Stimulated activated naive CD8-positive, alpha-beta T cell treated with anti-CD3 and anti-CD28 coated beads, Interleukin-15, Interleukin-2, amounts not matched to agents 100 ng/mL and 50 ng/mL, for 24 hours (primary cell): ENCODE measurements at regions not wholly inside any gene's neighbourhood (a gene's known extent, or its start where the extent isn't known, plus 50 kb on each side); places are given as distances from the start of the nearest gene placed in this dataset.

Source experiments
- H3K27ac Mint-ChIP-seq: one replicate; pipeline ENCODE4 v1.8.0; 2021; ENCODE audit warnings: mild to moderate bottlenecking, mixed read lengths
- H3K27me3 Mint-ChIP-seq: one replicate; pipeline ENCODE4 v1.8.0; 2021; ENCODE audit warnings: mixed read lengths
- H3K36me3 Mint-ChIP-seq: one replicate; pipeline ENCODE4 v1.8.0; 2021; ENCODE audit warnings: low read depth, mixed read lengths
- H3K4me1 Mint-ChIP-seq: one replicate; pipeline ENCODE4 v1.8.0; 2021; ENCODE audit warnings: low read depth, mixed read lengths
- H3K4me3 Mint-ChIP-seq: one replicate; pipeline ENCODE4 v1.8.0; 2021; ENCODE audit warnings: mild to moderate bottlenecking, mixed read lengths
- H3K9me3 Mint-ChIP-seq: one replicate; pipeline ENCODE4 v1.8.0; 2021; ENCODE audit warnings: mixed read lengths

- Mint-ChIP-seq H3K27me3 (no peaks in the 10 kb centered on the region), H3K9me3 (peaks cover 13% of the 10 kb centered on the region), H3K27ac (no peak overlapping the region), H3K36me3 (no peaks in the 10 kb centered on the region), H3K4me1 (no peaks in the 10 kb centered on the region), H3K4me3 (no peak overlapping the region)
These were observed 699.3 kb downstream of the RNF144B start for GRCh38 chr6:19086480-19086879.

GRCh38 chr6:19087296-19087695 lies 700.1 kb downstream of the RNF144B start:
- H3K36me3 Mint-ChIP-seq: no peaks in the 10 kb centered on the region
- no peak overlapping the region for H3K27ac Mint-ChIP-seq
- H3K4me1 Mint-ChIP-seq: no peaks in the 10 kb centered on the region
- H3K27me3 Mint-ChIP-seq: no peaks in the 10 kb centered on the region
- H3K4me3 Mint-ChIP-seq: no peak overlapping the region
- H3K9me3 Mint-ChIP-seq: peaks cover 15% of the 10 kb centered on the region

GRCh38 chr6:19087897-19088296 lies 700.7 kb downstream of the RNF144B start:
- no peaks in the 10 kb centered on the region for H3K36me3 Mint-ChIP-seq
- no peak overlapping the region for H3K4me3 Mint-ChIP-seq
- no peaks in the 10 kb centered on the region for H3K27me3 Mint-ChIP-seq
- H3K9me3 Mint-ChIP-seq: peaks cover 17% of the 10 kb centered on the region
- H3K4me1 Mint-ChIP-seq: no peaks in the 10 kb centered on the region
- no peak overlapping the region for H3K27ac Mint-ChIP-seq

GRCh38 chr6:19100752-19101151 lies 713.6 kb downstream of the RNF144B start:
- H3K36me3 Mint-ChIP-seq: no peaks in the 10 kb centered on the region
- H3K27me3 Mint-ChIP-seq: no peaks in the 10 kb centered on the region
- no peak overlapping the region for H3K4me3 Mint-ChIP-seq
- H3K27ac Mint-ChIP-seq: no peak overlapping the region
- H3K9me3 Mint-ChIP-seq: no peaks in the 10 kb centered on the region
- H3K4me1 Mint-ChIP-seq: no peaks in the 10 kb centered on the region

- Mint-ChIP-seq H3K27ac (no peak overlapping the region), H3K27me3 (no peaks in the 10 kb centered on the region), H3K4me3 (no peak overlapping the region), H3K36me3 (no peaks in the 10 kb centered on the region), H3K4me1 (no peaks in the 10 kb centered on the region), H3K9me3 (peaks cover 7% of the 10 kb centered on the region)
These were observed 715.8 kb downstream of the RNF144B start for GRCh38 chr6:19102936-19103335.

- H3K27ac Mint-ChIP-seq: no peak overlapping the region
- no peaks in the 10 kb centered on the region for H3K27me3 Mint-ChIP-seq
- peaks cover 18% of the 10 kb centered on the region for H3K9me3 Mint-ChIP-seq
- no peaks in the 10 kb centered on the region for H3K36me3 Mint-ChIP-seq
- no peak overlapping the region for H3K4me3 Mint-ChIP-seq
- no peaks in the 10 kb centered on the region for H3K4me1 Mint-ChIP-seq
These were observed 720.3 kb downstream of the RNF144B start for GRCh38 chr6:19107468-19107867.

GRCh38 chr6:19121521-19121920 lies 715.6 kb upstream of the ID4 start:
- Mint-ChIP-seq H3K4me3 (no peak overlapping the region), H3K9me3 (peaks cover 15% of the 10 kb centered on the region), H3K4me1 (no peaks in the 10 kb centered on the region), H3K27ac (no peak overlapping the region), H3K36me3 (no peaks in the 10 kb centered on the region), H3K27me3 (no peaks in the 10 kb centered on the region)

GRCh38 chr6:19127081-19127480 lies 710.1 kb upstream of the ID4 start:
- Mint-ChIP-seq H3K9me3 (peaks cover 13% of the 10 kb centered on the region), H3K36me3 (no peaks in the 10 kb centered on the region), H3K27me3 (no peaks in the 10 kb centered on the region), H3K4me3 (no peak overlapping the region), H3K27ac (no peak overlapping the region), H3K4me1 (no peaks in the 10 kb centered on the region)

GRCh38 chr6:19128701-19129100 lies 708.5 kb upstream of the ID4 start:
- Mint-ChIP-seq H3K36me3 (no peaks in the 10 kb centered on the region), H3K27me3 (no peaks in the 10 kb centered on the region), H3K4me3 (no peak overlapping the region), H3K9me3 (peaks cover 13% of the 10 kb centered on the region), H3K4me1 (no peaks in the 10 kb centered on the region), H3K27ac (no peak overlapping the region)

- H3K4me1 Mint-ChIP-seq: no peaks in the 10 kb centered on the region
These were observed 701.5 kb upstream of the ID4 start for GRCh38 chr6:19135706-19136105.

GRCh38 chr6:19137505-19137904 lies 699.7 kb upstream of the ID4 start:
- H3K9me3 Mint-ChIP-seq: peaks cover 3% of the 10 kb centered on the region
- no peak overlapping the region for H3K27ac Mint-ChIP-seq
- no peak overlapping the region for H3K4me3 Mint-ChIP-seq
- H3K4me1 Mint-ChIP-seq: no peaks in the 10 kb centered on the region
- no peaks in the 10 kb centered on the region for H3K36me3 Mint-ChIP-seq
- H3K27me3 Mint-ChIP-seq: no peaks in the 10 kb centered on the region

More at GRCh38 chr6:19135706-19136105, 701.5 kb upstream of the ID4 start:
- peaks cover 3% of the 10 kb centered on the region for H3K9me3 Mint-ChIP-seq
- H3K36me3 Mint-ChIP-seq: no peaks in the 10 kb centered on the region
- H3K27me3 Mint-ChIP-seq: no peaks in the 10 kb centered on the region
- no peak overlapping the region for H3K4me3 Mint-ChIP-seq
- H3K27ac Mint-ChIP-seq: no peak overlapping the region

- no peaks in the 10 kb centered on the region for H3K36me3 Mint-ChIP-seq
- H3K27ac Mint-ChIP-seq: no peak overlapping the region
- no peaks in the 10 kb centered on the region for H3K27me3 Mint-ChIP-seq
- no peaks in the 10 kb centered on the region for H3K4me1 Mint-ChIP-seq
- H3K4me3 Mint-ChIP-seq: no peak overlapping the region
- H3K9me3 Mint-ChIP-seq: peaks cover 3% of the 10 kb centered on the region
These were observed 694.9 kb upstream of the ID4 start for GRCh38 chr6:19142275-19142674.

- H3K9me3 Mint-ChIP-seq: peaks cover 10% of the 10 kb centered on the region
- no peaks in the 10 kb centered on the region for H3K36me3 Mint-ChIP-seq
- H3K27ac Mint-ChIP-seq: no peak overlapping the region
- no peak overlapping the region for H3K4me3 Mint-ChIP-seq
- H3K27me3 Mint-ChIP-seq: no peaks in the 10 kb centered on the region
- no peaks in the 10 kb centered on the region for H3K4me1 Mint-ChIP-seq
These were observed 686.9 kb upstream of the ID4 start for GRCh38 chr6:19150307-19150706.

GRCh38 chr6:19153270-19153980 lies 683.7 kb upstream of the ID4 start:
- Mint-ChIP-seq H3K4me1 (no peaks in the 10 kb centered on the region), H3K4me3 (no peak overlapping the region), H3K27ac (no peak overlapping the region), H3K27me3 (no peaks in the 10 kb centered on the region), H3K36me3 (no peaks in the 10 kb centered on the region), H3K9me3 (peaks cover 10% of the 10 kb centered on the region)

GRCh38 chr6:19153981-19154295 lies 683.2 kb upstream of the ID4 start:
- Mint-ChIP-seq H3K9me3 (peaks cover 10% of the 10 kb centered on the region), H3K4me1 (no peaks in the 10 kb centered on the region), H3K36me3 (no peaks in the 10 kb centered on the region), H3K27ac (no peak overlapping the region), H3K27me3 (no peaks in the 10 kb centered on the region), H3K4me3 (no peak overlapping the region)

GRCh38 chr6:19156443-19156842 lies 680.7 kb upstream of the ID4 start:
- Mint-ChIP-seq H3K27me3 (no peaks in the 10 kb centered on the region), H3K4me3 (no peak overlapping the region), H3K9me3 (peaks cover 15% of the 10 kb centered on the region), H3K27ac (no peak overlapping the region), H3K4me1 (no peaks in the 10 kb centered on the region), H3K36me3 (no peaks in the 10 kb centered on the region)
